HG03060 (cell line): ENCODE measurements at regions not wholly inside any gene's neighbourhood (a gene's known extent, or its start where the extent isn't known, plus 50 kb on each side); places are given as distances from the start of the nearest gene placed in this dataset.
A peak's percentile ranks its signal among the peaks of the same experiment; 100 is the strongest.

Experiments used
- ATAC-seq: cut with Tn5 transposase; IDR thresholded peaks from one replicate; pipeline ENCODE4 v1.9.1; 2021; ENCODE audit warnings: low read depth, moderate number of reproducible peaks; ENCODE audit not compliant: unreplicated experiment

DNA sequence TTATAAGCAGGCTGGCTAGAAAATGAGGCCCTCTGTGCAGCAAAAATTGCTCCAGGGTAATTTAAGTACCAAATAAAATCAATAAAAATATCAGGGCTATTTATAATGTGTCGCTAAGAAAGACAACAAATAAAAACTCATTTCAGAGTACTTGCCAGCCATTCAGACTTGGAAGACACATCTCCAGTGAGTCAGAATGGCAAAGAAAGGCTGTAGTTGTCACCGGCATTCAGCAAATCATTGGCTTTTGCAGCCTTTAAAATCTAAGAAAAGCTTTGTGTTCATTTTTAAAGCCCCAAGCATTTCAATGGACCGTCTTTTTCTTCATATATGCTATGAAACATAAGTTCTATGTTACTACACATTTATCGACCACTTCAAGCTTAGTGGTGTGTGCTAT lies 141.1 kb upstream of the HNMT start:
- no peak for ATAC-seq

DNA sequence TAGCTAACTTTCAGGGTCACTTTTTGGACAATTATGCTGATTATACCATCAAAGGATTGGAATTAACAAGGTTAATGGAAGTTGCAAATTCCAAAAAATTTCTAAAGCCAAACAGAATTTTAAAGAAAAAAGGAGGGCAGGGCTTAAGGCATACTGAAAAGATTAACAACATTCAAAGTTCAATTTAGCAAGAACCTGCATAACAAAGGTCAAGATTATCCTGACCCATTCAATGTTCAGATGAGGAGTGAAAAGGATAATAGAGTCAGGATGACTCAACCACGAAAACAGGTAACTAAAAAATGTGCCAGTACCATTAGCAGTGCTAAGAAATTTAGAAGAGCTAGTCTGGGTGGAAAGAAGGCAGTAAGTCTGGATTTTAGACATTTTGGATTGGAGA lies 139.8 kb upstream of the HNMT start:
- ATAC-seq: no peak

DNA sequence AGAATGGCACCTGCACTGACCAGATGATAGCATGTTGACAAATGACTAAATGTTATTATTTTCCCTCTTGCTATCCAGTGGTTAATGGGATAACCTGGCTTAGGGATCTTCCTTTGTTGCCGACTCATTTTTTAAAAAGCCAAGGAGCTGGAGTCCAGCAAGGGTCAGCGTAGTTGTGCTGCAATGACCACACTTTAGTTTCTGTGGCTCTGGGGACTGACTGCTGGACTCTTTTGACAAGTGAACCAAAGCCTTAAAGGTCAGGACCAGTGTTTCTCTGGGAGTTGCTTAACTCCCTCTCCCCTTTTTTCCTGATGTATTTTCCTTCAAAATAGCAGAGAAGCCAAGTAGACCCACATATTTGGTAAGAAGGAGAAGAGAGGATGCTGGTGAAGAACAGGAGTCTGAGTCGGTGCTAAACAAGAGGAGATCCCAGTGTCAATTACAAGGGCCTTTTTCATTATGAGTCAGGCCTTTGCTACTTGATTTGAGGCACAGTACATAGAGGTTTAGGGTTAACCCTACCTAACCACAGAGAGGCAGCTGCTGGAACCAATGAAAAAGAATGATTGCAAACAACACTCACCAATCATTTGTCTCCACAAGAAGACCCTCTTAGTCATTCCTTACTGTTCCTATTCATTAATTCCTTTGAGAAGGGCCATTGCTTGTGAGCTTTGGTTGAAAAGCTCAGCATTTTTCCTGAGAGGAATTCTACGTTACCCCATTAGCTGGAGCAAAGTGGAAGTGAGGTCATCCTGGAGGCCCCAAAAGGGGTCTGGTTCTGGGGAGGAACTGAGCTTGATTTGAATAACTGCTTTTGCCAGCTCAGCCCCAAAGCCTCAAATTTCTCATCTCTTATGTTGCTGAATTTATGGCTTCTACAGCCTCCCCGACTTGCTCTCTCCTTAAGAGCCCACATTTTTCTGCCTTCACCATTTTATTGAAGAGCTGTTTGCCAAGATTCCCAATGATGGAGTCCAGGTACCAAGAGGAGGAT lies 137.6 kb upstream of the HNMT start:
- ATAC-seq: peak; percentile 98

DNA sequence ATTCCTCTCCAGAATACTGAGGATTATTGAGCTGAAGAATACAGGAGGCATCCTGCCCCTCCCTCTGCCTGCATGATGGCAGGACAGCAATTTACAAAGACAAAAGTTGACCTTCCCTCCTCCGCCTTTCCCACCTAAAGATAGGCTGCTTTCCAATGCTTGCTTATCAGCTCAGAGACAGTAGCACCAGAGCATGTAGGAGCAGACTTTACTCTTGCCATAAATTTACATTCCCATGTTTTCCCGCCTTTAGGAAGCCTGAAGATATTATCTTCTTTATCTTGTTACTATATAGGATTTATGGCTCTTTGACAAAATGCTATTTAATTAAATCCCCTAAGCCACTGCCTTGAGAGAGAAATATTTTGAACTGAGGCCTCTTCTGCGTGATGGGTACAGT lies 135.6 kb upstream of the HNMT start:
- ATAC-seq: no peak

DNA sequence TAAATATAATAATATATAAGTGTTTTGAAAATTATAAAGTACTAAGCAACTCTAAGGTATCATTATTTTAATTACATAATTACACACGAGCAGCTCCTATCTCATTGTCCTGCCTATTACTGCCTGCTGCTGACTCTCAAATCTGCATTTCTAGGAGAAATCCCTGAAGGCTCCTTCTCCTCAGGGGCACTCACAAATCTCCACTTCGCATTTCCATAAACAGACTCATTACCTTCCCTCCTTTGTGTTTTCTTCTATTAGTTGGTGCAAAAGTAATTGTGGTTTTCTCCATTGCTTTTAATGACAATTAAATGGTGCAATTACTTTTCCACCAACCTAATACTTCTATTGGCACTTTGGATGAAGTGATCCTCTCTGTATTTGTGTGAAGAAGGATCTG lies 135.0 kb upstream of the HNMT start:
- ATAC-seq: no peak

DNA sequence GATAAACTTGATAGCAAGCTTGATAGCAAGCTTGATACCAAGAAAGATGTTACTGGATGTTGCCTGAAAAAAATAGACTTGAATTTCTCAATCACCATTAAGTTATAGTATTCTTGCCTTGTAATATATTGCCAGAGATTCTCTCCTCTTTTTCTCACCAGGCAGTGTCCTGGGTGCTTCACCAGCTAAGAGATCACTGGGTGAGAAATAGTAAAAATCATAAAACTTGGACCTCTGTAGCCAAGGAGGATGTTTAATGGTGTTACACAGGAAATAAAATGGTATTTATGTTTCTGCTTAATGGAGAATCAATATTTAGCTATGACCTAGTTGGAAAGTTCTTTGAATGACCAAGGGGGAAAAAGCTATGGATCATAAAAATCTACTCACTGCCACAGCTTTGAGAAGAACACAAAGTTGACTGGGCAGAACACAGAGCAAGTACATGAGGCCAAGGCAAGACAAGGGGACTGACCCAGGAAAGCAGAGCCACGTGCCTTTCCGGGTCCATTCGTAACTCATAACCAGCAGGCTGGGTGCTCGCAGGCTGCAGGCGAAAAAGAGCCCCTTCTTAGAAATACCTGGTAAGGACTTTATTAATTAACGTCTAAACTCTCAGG lies 129.4 kb upstream of the HNMT start:
- no peak for ATAC-seq

DNA sequence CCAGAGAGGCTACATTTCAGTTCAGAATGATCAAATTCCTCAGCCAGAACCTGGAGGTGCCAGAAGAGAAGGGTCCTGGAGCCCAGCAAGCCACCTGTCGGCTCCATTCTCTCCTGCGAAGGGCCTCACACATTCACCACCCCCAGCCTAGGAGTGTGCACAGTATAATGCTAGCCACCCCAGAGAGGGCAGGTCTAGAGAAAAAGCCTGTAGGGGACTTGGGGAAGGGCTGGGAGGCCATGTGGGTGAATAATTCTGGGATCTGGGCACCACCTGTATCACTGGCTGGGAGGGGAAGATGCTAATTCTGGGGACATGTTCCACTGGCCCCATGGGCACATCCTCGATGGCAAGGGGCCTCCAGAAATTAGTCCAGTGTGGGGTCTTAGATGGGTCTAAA lies 127.6 kb upstream of the HNMT start:
- no peak for ATAC-seq

DNA sequence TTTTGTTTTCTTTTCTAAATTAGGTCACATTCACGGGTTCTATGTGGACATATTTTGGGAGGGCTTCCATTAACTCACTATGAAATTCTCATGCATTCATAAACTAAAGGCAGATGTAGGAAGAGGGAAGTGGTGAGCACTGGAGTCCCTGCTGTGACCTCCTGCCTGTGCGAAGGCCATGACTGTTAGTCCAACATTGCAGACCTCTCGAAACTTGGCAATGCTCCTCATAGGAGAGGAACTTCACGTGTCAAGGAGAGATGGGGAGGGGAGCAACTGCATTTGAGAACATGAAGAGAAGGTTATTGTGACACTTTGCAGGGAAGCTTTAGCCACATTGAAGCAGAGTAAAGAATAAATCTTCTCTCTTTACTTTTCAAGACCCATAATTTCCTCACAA lies 126.4 kb upstream of the HNMT start:
- ATAC-seq: no peak

DNA sequence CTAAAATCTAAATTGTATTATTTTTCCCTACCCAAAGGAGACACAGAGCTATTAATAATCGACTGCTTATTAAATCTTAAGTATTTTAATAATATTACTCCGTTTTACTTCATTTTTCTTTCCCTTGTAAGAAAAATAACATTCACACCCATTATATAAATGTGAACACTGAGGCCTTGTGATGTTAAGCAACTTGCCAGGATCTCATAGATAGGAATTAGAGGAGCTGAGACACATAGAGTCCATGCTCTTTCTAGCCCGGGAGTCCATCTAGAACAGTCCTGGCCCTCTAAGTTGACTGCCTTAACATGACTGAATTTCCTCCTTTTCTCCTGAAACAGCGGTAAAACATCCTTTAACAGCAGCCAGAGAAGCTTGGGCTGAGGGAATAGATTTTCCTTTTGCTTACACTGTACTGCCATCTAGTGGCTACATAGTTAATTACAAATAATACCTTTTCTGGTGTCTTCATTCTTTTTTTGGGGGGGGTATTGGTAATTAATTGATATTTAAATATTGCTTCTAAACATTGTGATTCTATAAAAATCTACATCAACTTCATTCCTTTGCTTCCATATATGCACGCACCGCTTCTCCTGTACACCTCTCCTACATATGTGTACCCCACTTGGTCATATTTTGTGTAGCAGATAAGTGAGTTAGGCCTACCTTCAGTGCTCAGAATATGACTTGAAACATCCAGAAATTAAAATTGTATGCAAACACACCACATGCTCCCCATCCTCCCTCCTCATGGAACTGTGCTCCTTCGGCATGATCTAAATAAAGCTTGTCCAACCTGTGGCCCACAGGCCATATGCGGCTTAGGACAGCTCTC lies 125.8 kb upstream of the HNMT start:
- ATAC-seq: no peak

DNA sequence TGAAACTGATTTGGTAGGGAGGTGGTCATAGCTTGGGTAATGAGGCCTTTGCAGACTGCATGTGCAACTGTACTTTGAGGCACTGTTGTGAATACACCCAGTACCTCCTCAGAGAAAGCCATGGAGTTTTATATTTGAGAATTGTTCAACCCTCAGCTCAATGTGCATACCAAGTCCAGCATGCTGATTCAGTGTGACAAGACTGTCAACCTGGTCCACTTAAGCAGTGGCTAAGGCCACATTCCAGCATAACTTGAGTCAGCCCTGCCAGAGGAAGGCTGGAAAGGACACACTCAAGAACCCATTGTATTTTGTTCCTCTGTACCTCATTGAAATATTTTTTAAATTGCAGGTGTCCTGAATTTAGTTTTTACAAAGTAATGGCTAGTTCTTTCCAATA lies 121.8 kb upstream of the HNMT start:
- ATAC-seq: no peak

DNA sequence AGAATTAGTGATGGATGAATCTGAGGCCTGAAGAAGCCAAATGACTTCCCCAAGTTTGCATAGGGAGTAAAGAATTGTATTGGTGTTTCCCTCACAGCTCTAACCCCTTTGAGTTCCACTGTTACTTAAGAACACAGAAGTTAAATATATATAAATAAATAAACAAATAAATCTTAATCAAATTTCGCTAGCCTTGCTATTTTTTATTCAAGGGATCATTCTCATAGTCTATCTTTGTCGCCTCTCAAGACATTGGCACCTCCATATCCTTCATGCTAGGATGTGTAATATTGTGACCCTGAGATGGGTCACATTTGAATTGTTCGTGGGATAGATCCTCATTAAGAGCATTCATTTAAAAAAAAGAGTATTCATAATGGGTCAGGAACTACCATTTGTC lies 121.3 kb upstream of the HNMT start:
- ATAC-seq: no peak

DNA sequence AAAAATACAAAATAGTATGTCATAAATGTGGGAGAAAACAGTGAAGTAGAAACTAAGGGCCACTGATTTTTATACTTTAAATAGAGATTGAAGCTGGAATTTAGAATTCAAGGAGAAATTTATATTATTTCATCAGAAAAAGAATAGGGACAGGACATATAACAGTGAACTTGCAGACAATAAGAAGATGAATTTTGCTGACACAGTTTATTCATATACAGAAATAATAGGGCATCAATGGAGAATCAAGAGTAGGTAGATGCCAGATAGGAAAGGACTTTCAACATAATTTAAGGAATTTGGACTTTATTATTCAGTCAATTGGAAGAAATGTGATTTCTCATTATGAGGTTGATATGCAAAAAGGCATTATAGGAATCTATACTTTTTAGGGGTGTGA lies 118.9 kb upstream of the HNMT start:
- ATAC-seq: no peak

DNA sequence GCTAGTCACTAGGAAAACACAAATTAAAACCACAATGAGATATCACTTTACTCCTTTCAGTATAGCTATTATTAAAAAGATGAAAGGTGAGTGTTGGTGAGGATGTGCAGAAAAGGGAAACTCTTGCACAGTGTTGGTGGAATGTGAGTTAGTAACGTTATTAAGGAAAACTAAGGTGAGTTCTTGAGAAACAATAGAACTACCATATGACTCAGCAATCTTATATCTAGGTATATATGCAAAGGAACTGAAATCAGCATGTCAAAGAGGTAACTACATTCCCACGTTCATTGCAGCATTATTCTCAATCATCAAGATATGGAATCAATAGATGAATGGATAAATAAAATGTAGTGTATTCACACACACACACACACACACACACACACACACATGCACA lies 117.3 kb upstream of the HNMT start:
- ATAC-seq: no peak

DNA sequence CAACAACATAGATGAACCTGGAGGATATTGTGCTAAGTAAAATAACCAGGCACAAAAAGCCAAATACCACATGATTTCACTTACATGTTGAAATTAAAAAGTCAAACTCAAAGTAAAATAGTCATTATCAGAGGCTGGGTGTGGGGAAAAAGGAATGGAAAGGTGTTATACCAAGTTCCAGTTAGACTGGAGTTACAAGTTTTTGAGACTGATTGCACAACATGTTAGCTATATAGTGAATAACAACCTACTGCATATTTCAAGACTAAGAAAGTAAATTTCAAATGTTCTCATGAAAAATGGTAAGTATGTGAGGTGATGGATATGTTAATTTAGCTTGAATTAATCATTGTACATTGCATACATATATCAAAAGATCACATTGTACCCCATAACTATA lies 116.8 kb upstream of the HNMT start:
- no peak for ATAC-seq

DNA sequence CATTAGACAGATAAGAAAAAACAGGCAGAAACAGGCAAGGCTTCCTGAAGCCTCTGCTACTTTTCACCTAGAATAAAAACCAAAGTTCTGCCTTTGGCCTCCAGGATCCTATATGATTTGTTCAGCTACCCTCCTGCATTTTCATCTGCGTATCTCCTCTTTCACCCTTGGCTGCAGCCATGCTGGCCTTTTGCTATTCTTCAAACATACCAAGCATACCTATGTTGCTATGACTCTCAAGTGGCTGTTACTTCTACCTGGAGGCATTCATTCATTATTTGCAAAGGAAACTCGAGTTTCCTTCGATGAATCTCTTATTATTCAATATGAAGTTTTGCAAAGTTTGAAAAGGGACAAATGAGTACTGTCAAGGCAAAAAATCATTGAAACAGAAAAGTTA lies 106.4 kb upstream of the HNMT start:
- ATAC-seq: no peak

DNA sequence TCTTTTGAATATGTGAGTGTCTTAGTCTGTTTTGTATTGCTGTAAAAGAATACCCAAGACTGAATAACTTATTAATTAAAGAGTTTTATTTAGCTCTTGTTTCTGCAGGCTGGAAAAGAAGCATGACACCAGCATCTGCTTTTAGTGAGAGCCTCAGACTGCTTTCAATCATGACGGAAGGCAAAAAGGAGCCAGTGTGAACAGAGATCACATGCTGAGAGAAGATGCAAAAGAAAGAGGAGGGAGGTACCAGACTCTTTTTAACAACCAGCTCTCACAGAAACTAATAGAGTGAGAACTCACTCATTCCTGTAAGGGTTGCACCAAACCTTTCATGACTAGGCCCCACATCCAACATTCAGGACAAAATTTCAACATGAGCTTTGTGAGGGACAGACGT lies 101.6 kb upstream of the HNMT start:
- ATAC-seq: no peak

DNA sequence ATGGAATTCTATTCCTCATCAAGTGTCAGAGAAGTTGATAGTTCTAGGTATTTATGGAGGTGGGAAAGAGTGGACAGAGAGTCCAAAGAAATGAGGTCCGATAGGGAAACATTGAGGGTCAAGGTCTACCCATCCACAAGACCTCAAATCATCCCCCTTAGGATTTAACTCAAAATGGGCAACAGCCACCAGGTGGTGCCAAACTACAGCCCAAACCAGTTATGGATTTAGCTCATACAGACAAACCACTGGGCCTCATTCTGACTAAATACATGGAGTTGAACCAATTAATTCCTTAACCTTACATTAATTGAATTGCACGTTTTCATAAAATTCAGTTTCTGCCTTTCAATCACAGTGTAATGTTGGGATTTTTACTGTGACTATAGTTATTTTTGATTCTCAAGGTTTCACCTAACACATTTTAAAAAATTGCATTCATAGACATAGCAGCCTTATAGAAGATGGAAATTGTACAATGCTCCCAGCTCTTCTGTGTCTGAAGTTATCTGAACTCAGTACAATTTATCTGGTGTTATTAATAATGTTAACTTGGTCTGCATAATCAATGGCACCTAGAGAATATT lies 98.2 kb upstream of the HNMT start:
- ATAC-seq: peak; percentile 50

DNA sequence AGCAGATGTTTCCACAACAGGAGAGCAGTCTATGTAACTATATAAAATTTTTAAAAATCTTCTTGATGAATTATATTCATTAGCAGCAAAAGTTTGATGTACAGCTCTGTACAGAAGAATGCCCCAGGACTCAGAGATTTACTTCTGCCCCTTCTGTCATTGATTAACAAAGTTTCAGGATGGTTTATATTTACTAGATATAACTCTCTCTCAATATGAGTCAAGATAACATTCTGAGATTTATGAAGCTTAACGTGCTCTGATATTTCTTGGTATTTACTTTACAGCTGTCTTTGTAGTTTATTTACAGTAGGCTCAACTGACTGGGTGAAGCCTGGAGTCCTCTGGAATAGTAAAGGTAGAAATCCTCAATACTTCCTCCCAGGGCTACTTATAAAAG lies 93.6 kb upstream of the HNMT start:
- peak; percentile 74 for ATAC-seq

DNA sequence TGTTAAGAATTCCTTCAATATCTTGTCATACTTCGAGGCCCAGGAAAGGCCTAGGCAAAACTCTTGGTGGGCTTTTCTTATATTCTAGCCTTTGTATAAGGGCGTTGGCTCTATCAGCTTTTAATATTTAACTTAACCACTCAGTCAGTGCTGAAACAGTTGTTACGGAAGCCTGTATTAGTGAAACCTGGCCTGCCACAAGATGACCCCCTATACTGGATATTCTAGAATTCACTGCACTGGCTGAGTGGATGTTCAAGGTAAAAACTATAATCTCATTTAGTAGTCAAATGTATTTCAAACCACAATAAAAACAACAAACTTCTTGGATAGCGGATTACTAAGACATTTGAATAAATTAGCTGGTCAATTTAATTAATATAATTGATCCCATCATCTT lies 91.7 kb upstream of the HNMT start:
- no peak for ATAC-seq

DNA sequence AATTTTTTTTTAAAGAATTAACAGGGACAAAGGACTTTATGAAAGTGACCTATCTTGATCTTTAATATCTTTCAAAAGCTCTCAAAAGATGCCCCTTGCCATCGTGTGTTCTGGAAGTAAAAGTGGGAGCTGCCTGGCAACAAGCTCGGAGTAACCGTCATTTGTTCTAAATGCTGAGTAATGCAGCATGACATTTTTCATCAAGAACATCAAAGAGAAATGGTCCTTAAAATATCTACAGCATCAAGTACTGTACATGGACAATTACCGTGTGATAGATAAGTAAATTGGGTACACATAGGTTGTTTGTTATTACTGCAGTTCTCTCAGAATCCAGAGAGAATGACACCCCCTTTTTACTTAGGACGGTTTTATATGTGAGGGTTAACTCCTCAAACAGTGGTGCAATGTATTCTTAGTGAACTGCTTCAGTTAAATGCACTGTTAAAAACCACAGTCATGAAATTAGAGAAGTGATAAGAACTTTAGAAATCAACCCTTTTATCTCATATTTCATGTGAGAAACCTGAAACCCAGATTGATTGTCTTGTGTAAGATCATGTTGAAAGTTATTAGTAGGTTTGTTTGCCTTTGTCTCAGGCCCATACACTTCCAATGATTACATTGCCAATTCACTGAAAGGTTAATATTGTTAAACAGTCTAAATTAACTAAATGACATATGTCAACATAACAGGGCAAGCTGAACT lies 90.6 kb upstream of the HNMT start:
- ATAC-seq: no peak
